Activated CD4-positive, alpha-beta T cell treated with anti-CD3 and anti-CD28 coated beads for 24 hours (primary cell): ENCODE measurements at regions not wholly inside any gene's neighbourhood (a gene's known extent, or its start where the extent isn't known, plus 50 kb on each side); places are given as distances from the start of the nearest gene placed in this dataset.
"Not testable (repeated sequence)": the region's sequence is repeated elsewhere in the genome, so short reads cannot be mapped to it uniquely, and the experiment has no call there.

Experiments used
- DNase-seq, 2 donors: peaks; one replicate each; pipeline ENCODE4 v3.0.0-alpha.2; 2020; ENCODE audit warnings: low read depth in 2 of 2

DNA sequence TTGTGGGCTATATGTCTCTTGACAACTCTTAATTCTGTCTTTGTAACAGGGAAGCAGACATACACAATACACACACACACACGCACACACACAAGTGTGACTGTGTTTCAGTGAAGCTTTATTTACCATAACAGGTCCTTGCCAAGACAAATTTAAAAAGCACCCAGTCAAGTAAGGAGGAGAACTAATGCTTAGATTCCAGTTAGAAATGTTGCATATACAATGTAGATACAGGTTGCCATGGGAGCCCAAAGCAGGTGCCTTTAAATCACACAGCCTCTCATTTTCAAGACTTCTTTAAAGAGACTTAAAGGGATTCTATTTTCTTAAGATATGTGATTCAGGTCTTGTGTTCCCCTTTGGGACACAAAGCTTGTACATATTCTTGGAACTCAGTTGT is 1551.9 kb downstream of the EFNB2 start:
- DNase-seq = no peak

- DNase-seq = no peak
These were observed 1554.9 kb downstream of the EFNB2 start for GRCh38 chr13:104980586-104980985.

DNA sequence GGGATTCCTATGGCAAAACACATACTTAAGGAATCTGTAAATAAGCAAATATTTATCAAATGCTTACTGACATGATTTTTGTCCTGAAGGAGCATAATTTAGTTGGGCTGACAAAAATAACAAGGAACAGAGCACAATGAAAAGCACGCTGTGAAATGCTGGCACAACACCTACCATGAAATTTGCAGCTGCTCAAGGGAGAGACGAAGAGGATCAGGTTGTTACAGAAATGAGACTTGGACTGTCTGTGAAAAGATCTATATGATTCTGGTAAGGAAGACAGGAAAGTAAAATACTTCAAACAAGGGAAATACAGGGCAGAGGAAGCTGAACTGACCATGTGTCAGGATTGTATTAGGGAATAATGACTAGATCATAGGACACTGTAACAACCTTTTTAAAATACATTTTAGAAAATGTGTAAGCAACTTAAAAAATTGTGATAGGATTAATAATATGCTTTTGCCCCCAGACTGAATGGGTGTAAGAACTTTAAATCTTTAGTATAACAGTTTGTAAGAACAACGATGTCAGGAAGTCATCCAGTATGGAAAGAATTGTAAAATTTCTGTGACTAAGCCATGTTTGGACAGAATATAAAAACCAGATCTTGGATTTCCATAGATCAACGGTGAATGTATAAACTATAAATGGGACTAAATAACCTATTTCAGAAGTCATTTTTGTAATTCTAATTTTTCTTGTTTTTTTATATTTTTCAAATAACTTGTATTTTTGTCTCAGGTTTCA is 1556.0 kb downstream of the EFNB2 start:
- DNase-seq = no peak

DNA sequence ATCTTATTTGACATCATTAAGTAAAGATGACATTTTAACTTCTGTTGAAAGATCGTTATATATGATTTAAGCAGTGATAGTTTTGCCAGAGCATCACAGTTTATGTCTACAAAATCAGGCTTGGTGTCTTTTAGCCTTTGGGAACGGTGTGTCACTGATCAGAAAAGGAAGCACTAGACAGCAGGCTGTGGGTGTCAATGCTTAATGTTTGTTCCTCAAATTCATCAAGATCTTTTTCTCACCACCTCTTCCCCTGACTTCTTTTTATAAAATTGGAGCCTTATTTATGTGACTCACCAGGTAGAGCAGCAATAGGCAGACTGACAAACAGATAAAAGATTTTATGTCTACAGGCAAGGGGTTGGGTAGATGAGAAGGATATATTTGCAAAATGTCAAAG is 1558.5 kb downstream of the EFNB2 start:
- DNase-seq = no peak

- no peak for DNase-seq
These were observed 1560.2 kb downstream of the EFNB2 start for GRCh38 chr13:104975272-104975671.

- DNase-seq = no peak
These were observed 1566.6 kb downstream of the EFNB2 start for GRCh38 chr13:104968876-104969275.

DNA sequence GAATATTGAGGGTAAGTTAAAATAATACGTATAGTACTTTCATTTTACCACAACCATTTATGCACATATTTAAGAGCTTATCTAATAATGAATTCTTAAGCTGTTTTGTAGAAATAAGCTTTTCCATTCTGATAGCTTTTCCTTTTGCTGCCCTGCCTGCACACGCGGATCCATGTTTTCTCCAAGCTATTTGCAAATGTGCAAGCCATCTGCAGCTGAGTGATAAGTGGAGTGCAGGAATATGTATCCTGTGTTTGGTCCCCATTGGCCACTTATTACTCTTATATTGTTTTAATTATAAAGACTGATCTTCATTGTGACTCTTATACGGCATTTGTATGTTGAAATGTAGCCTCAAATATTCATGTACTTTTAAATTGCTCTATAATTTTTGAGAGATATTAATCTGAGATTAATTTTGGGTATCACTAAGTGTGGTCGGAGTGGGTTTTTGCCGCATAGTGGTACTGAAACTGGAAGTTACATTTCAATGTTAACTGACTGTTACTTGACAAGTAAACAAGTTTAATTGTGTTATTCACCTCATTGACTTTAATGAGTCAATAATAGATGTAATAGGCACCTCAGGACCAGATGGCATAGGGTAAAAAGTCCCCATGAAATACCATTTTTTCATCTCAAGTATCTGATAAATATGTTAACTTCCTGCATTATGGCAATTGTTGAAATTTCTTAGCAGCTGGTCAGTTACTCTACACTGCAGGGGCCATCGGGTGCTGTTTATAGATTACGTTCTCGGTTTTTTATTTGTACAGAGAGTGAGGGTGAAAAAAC is 1567.4 kb downstream of the EFNB2 start:
- DNase-seq = no peak

GRCh38 chr13:104967376-104967775 is 1568.1 kb downstream of the EFNB2 start:
- no peak for DNase-seq

DNA sequence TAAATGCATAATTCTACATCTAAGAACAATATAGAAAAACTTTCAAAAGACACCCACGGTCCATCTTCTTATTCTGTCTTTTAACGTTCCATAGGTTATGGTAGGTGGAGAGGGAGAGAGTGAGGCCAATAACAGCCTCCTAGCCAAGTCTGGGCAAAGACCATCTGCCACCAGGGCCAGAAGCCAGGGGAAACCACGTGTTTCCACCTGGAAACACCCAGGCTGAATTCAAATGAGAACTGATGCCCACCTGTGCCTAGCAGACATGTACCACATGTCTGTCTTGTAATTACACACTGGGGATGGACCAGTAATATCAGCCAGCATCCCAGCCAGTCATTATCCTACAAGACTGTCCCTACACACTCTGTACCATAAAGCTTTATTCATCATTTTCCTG is 1573.1 kb downstream of the EFNB2 start:
- DNase-seq = no peak

DNA sequence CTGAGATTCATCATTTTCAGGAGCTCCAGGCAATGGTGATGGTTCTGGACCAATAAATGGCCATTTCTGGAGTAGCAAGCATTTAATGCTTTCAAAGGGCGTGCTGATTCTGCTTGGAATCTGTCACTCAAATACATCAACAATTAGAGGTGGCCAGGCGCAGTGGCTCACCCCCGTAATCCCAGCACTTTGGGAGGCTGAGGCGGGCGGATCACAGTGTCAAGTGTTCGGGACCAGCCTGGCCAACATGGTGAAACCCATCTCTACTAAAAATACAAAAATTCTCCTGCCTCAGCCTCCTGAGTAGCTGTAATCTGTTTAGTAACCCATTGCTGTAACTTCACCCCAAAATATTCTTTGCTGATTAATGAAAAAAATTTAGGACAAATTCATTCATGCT is 1574.2 kb downstream of the EFNB2 start:
- no peak for DNase-seq

DNA sequence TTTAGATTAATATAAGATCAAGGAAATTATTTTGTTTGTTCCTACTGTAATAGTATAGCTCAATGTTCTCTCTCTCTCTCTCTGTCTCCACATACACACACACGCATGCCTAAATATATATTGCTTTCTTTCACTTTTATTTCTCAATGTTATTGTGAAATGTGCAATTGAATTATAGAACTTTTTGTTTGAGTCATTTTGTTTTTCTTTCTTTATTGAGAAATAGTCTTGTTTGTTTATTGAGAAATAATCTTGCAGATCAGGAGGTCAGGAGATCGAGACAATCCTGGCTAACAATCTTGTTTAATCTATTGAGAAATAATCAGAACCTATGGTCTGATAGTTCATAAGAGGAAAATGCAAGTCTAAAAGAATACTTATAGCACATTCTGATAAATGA is 1581.3 kb downstream of the EFNB2 start:
- no peak for DNase-seq

- DNase-seq = no peak
These were observed 1581.9 kb downstream of the EFNB2 start for GRCh38 chr13:104953588-104953987.

GRCh38 chr13:104949840-104950740 is 1585.4 kb downstream of the EFNB2 start:
- DNase-seq = no peak

- no peak for DNase-seq
These were observed 1591.3 kb downstream of the EFNB2 start for GRCh38 chr13:104944176-104944575.

DNA sequence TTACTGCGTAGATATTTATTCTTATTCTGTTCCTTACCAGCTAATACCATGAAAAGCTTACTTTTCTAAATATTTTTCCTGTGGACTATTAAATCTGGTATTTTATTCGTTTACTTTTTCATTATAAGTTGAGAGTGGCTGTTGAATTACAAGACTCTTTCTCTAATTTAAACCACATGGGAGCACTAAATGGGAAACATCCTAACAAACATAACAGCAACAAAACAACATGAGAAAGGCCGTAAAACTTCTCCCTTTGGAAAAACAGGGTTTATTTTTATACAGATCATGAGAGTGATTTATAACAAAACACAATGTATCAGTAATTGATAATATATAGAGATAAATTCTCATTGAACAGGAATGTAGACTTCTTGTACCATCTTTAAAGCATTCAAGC is 1592.1 kb downstream of the EFNB2 start:
- DNase-seq = no peak

GRCh38 chr13:104937881-104938280 is 1597.6 kb downstream of the EFNB2 start:
- no peak for DNase-seq

DNA sequence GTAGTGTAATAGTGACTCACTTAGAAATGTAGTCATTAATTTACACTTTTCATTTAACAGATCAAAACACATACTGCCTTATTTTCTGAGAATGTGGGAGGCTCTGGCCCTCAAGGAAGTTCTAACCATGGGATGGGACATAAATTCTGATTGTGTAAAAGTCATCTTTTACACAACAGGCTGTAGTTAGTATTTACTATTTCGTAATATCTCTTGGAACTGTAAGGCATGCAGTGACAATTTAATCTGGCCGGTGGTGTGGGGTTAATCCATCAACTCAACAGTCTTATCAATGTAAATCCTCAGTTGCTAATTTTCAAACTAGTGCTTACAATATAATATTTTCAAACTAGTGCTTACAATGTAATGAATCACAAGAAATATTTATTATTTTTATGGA is 1599.2 kb downstream of the EFNB2 start:
- no peak for DNase-seq

- DNase-seq = not testable (repeated sequence)
These were observed 1614.9 kb downstream of the EFNB2 start for GRCh38 chr13:104920513-104920912.

- DNase-seq = no peak
These were observed 1615.4 kb downstream of the EFNB2 start for GRCh38 chr13:104920091-104920490.

DNA sequence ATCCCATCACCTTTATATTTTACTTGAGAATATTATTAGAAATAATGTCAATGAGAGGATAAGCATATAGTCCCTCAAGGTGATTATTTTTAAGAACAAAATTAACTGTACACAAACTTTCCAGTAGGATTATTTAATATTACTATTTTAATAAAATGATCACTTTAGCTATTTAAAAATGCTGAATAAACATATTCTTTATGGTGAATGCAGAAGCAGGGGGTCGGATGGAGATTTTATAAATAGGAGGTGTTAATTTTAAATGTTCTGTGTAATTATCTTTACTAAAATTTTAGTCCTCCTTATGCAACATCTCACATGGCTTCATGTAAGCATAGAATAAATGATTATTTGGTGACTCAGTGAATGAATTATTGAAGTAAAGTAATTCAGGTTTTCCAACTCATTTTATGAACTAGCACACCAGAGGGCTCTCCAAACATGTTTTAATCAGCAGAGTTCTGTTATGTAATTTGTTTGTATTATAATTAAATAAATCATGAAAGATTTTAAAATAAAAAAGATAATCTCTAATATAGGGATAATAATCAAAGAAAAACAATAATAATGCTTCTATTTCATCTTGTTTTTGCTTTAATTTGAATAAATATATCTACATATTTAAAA is 1635.2 kb downstream of the EFNB2 start:
- no peak for DNase-seq

- no peak for DNase-seq
These were observed 1637.0 kb downstream of the EFNB2 start for GRCh38 chr13:104898484-104898883.

DNA sequence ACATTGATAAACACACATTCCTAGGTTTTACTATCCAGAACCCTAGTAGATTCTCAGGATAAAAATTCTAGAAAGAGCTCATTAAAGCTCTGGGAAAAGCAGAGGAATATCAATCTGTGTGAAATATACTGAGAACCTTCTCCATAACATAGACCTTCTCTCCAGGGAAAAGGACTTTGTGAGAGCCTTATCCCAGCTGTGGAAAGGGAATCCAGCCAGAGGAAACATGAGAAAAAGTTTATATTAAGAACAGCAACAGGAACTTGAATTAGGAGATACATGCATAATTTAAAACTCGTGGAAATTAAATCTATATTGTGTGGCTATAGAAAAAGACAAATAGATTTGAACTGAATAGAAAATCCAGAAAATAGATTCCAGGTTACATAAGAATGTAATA is 1639.9 kb downstream of the EFNB2 start:
- no peak for DNase-seq
